IPS-15b (cell line): ENCODE measurements at regions not wholly inside any gene's neighbourhood (a gene's known extent, or its start where the extent isn't known, plus 50 kb on each side); places are given as distances from the start of the nearest gene placed in this dataset.

Source experiments
- H3K27me3 ChIP-seq: one replicate; pipeline ENCODE4 v1.6.1; 2013; ENCODE audit warnings: low read length; ENCODE audit not compliant: control insufficient read depth, insufficient read depth
- H3K36me3 ChIP-seq: one replicate; pipeline ENCODE4 v1.6.1; 2013; ENCODE audit warnings: low read length; ENCODE audit not compliant: control insufficient read depth, insufficient read depth
- H3K4me1 ChIP-seq: one replicate; pipeline ENCODE4 v1.6.1; 2013; ENCODE audit warnings: mild to moderate bottlenecking, low read length; ENCODE audit not compliant: control insufficient read depth, insufficient read depth
- H3K4me3 ChIP-seq: one replicate; pipeline ENCODE4 v1.5.1; 2013; ENCODE audit warnings: low read depth, low read length
- H3K9ac ChIP-seq: one replicate; pipeline ENCODE4 v1.6.1; 2013; ENCODE audit warnings: low read depth, mild to moderate bottlenecking, low read length
- H3K9me3 ChIP-seq: one replicate; pipeline ENCODE4 v1.6.1; 2013; ENCODE audit warnings: mild to moderate bottlenecking, low read length; ENCODE audit not compliant: control insufficient read depth, insufficient read depth

- Histone ChIP-seq H3K27me3 (no peaks in the 10 kb centered on the region), H3K4me1 (peaks cover 25% of the 10 kb centered on the region), H3K4me3 (no peak overlapping the region), H3K36me3 (no peaks in the 10 kb centered on the region), H3K9ac (no peak overlapping the region), H3K9me3 (no peaks in the 10 kb centered on the region)
Observed at GRCh38 chr3:105157766-105158085, 209.0 kb upstream of the ALCAM start.

- Histone ChIP-seq H3K36me3 (no peaks in the 10 kb centered on the region), H3K9ac (no peak overlapping the region), H3K27me3 (no peaks in the 10 kb centered on the region), H3K9me3 (no peaks in the 10 kb centered on the region), H3K4me1 (peaks cover 25% of the 10 kb centered on the region), H3K4me3 (no peak overlapping the region)
Observed at GRCh38 chr3:105158286-105158685, 208.4 kb upstream of the ALCAM start.

GRCh38 chr3:105162448-105162847, 204.3 kb upstream of the ALCAM start:
- peaks cover 13% of the 10 kb centered on the region for H3K4me1 ChIP-seq
- no peaks in the 10 kb centered on the region for H3K9me3 ChIP-seq
- no peaks in the 10 kb centered on the region for H3K36me3 ChIP-seq
- H3K4me3 ChIP-seq: no peak overlapping the region
- H3K9ac ChIP-seq: no peak overlapping the region
- no peaks in the 10 kb centered on the region for H3K27me3 ChIP-seq

GRCh38 chr3:105166893-105167292, 199.8 kb upstream of the ALCAM start:
- no peaks in the 10 kb centered on the region for H3K36me3 ChIP-seq
- no peaks in the 10 kb centered on the region for H3K27me3 ChIP-seq
- H3K4me3 ChIP-seq: no peak overlapping the region
- H3K4me1 ChIP-seq: no peaks in the 10 kb centered on the region
- no peak overlapping the region for H3K9ac ChIP-seq
- no peaks in the 10 kb centered on the region for H3K9me3 ChIP-seq

GRCh38 chr3:105170423-105170822, 196.3 kb upstream of the ALCAM start:
- Histone ChIP-seq H3K36me3 (no peaks in the 10 kb centered on the region), H3K4me3 (no peak overlapping the region), H3K9me3 (no peaks in the 10 kb centered on the region), H3K27me3 (no peaks in the 10 kb centered on the region), H3K4me1 (no peaks in the 10 kb centered on the region), H3K9ac (no peak overlapping the region)

- H3K27me3 ChIP-seq: no peaks in the 10 kb centered on the region
- H3K36me3 ChIP-seq: no peaks in the 10 kb centered on the region
- H3K9me3 ChIP-seq: no peaks in the 10 kb centered on the region
- H3K9ac ChIP-seq: no peak overlapping the region
- H3K4me1 ChIP-seq: no peaks in the 10 kb centered on the region
- H3K4me3 ChIP-seq: no peak overlapping the region
Observed at GRCh38 chr3:105174017-105174615, 192.6 kb upstream of the ALCAM start.

- no peaks in the 10 kb centered on the region for H3K27me3 ChIP-seq
- H3K4me1 ChIP-seq: no peaks in the 10 kb centered on the region
- no peak overlapping the region for H3K9ac ChIP-seq
- H3K36me3 ChIP-seq: no peaks in the 10 kb centered on the region
- no peaks in the 10 kb centered on the region for H3K9me3 ChIP-seq
- no peak overlapping the region for H3K4me3 ChIP-seq
Observed at GRCh38 chr3:105177576-105177975, 189.1 kb upstream of the ALCAM start.

- Histone ChIP-seq H3K4me1 (no peaks in the 10 kb centered on the region), H3K9me3 (no peaks in the 10 kb centered on the region), H3K27me3 (no peaks in the 10 kb centered on the region), H3K4me3 (no peak overlapping the region), H3K36me3 (no peaks in the 10 kb centered on the region), H3K9ac (no peak overlapping the region)
Observed at GRCh38 chr3:105187344-105187743, 179.4 kb upstream of the ALCAM start.

GRCh38 chr3:105195260-105195659, 171.4 kb upstream of the ALCAM start:
- Histone ChIP-seq H3K36me3 (no peaks in the 10 kb centered on the region), H3K4me3 (no peak overlapping the region), H3K9me3 (no peaks in the 10 kb centered on the region), H3K27me3 (no peaks in the 10 kb centered on the region), H3K4me1 (peaks cover 2% of the 10 kb centered on the region), H3K9ac (no peak overlapping the region)

- Histone ChIP-seq H3K9ac (no peak overlapping the region), H3K4me3 (no peak overlapping the region), H3K36me3 (no peaks in the 10 kb centered on the region), H3K9me3 (no peaks in the 10 kb centered on the region), H3K27me3 (no peaks in the 10 kb centered on the region), H3K4me1 (peaks cover 2% of the 10 kb centered on the region)
Observed at GRCh38 chr3:105197863-105198262, 168.8 kb upstream of the ALCAM start.

GRCh38 chr3:105199217-105199616, 167.5 kb upstream of the ALCAM start:
- no peak overlapping the region for H3K9ac ChIP-seq
- no peaks in the 10 kb centered on the region for H3K9me3 ChIP-seq
- H3K36me3 ChIP-seq: no peaks in the 10 kb centered on the region
- H3K4me1 ChIP-seq: no peaks in the 10 kb centered on the region
- no peak overlapping the region for H3K4me3 ChIP-seq
- H3K27me3 ChIP-seq: no peaks in the 10 kb centered on the region

- H3K4me3 ChIP-seq: no peak overlapping the region
- H3K4me1 ChIP-seq: no peaks in the 10 kb centered on the region
- H3K36me3 ChIP-seq: no peaks in the 10 kb centered on the region
- H3K27me3 ChIP-seq: no peaks in the 10 kb centered on the region
- H3K9me3 ChIP-seq: no peaks in the 10 kb centered on the region
- no peak overlapping the region for H3K9ac ChIP-seq
Observed at GRCh38 chr3:105210141-105210540, 156.6 kb upstream of the ALCAM start.

GRCh38 chr3:105214590-105214989, 152.1 kb upstream of the ALCAM start:
- Histone ChIP-seq H3K9ac (no peak overlapping the region), H3K4me1 (no peaks in the 10 kb centered on the region), H3K9me3 (no peaks in the 10 kb centered on the region), H3K4me3 (no peak overlapping the region), H3K27me3 (no peaks in the 10 kb centered on the region), H3K36me3 (no peaks in the 10 kb centered on the region)
